Stimulated activated CD8-positive, alpha-beta memory T cell treated with anti-CD3 and anti-CD28 coated beads, Interleukin-4, amount 100 ng/mL, for 48 hours (primary cell): ENCODE measurements at regions not wholly inside any gene's neighbourhood (a gene's known extent, or its start where the extent isn't known, plus 50 kb on each side); places are given as distances from the start of the nearest gene placed in this dataset.
"Not testable (repeated sequence)": the region's sequence is repeated elsewhere in the genome, so short reads cannot be mapped to it uniquely, and the experiment has no call there.

Experiments
- DNase-seq: peaks from one replicate; pipeline ENCODE4 v3.0.0-alpha.2; 2020

DNA sequence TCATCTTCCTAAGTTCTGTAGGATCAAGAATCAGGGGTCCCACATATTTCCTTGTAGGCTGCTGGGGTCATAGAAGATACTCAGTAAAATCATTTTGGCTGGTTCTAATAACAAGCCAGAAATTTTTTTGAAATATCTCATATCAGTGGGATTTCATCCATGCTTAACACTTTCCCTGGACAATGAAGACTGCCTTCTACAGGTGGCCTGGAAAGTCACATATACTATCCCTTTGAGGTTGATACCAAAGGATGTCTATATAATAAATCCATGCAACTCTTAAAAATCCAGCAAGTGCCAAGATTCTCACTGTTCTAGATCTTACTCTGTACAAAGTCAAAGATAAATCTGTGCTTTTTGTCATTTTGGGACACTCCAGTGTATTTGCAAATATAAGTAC lies 225.8 kb upstream of the NEBL start:
- DNase-seq, result no peak

DNA sequence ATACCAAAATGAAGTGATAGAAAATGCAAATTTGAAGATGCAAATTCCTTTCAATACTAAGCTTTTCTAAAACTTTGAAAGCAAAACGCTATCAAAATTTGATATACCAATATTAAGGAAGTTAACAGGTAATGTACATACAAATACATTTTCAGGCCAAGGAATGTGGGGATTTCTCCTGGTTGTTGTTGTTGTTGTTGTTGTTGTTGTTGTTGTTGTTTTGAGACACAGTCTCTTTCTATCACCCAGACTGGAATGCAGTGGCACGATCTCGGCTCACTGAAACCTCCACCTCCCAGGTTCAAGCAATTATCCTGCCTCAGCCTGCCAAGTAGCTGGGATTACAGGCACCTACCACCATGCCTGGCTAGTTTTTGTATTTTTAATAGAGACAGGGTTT lies 224.7 kb upstream of the NEBL start:
- not testable (repeated sequence) for DNase-seq

GRCh38 chr10:21114683-21115082 lies 217.6 kb upstream of the NEBL start:
- DNase-seq, result no peak

GRCh38 chr10:21110358-21110757 lies 213.2 kb upstream of the NEBL start:
- no peak for DNase-seq

- DNase-seq, result not testable (repeated sequence)
These were observed 209.8 kb upstream of the NEBL start for GRCh38 chr10:21106931-21107330.

GRCh38 chr10:21105331-21105730 lies 208.2 kb upstream of the NEBL start:
- not testable (repeated sequence) for DNase-seq

GRCh38 chr10:21100871-21101514 lies 203.9 kb upstream of the NEBL start:
- peak; percentile 26 for DNase-seq

DNA sequence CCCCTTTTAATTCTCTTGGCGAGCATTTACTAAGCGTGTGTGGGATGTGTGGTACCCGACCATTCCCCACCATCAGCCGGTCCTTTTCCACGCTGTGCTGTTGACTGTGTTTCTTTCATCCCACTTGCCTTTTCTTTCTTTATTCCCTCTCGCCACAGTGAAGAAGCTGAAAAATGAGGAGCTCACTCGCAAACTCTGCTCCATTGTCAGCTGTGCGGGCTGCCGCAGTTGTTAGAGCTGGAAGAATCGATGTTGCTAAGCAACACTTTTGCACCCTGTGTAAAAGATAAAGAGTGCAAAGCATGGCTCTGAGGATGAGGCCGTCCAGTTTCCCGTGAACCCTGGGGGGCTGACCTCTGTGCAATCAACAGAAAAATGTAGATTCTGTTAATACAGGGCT lies 203.1 kb upstream of the NEBL start:
- DNase-seq, result no peak

GRCh38 chr10:21099291-21100062 lies 202.4 kb upstream of the NEBL start:
- DNase-seq, result no peak

GRCh38 chr10:21097926-21098355 lies 200.8 kb upstream of the NEBL start:
- no peak for DNase-seq

- DNase-seq, result no peak
These were observed 198.5 kb upstream of the NEBL start for GRCh38 chr10:21095494-21096055.

GRCh38 chr10:21095073-21095472 lies 198.0 kb upstream of the NEBL start:
- no peak for DNase-seq

- no peak for DNase-seq
These were observed 195.8 kb upstream of the NEBL start for GRCh38 chr10:21092683-21093524.

DNA sequence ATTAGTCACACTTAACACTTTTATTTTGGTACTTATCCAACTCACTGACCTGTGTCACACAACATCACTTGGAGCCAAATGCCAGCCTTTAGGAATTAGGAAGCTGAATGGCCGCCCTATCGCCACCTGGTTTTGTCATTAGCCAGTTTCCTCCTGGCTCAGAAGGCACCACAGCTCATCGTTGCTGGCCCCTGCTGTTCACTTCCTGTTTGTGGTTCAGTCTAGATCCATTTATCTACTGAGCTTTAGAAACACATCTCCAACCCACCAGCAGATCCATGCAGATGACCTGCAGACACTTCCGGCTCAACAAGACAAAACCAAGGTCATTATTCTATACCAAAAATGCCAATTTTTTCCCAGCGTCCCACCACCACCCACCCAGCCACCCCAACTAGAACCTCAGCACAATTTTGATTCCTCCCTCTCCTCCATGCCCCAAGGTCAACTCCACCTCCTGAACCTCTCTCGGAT lies 193.5 kb upstream of the NEBL start:
- no peak for DNase-seq

GRCh38 chr10:21087476-21087875 lies 190.4 kb upstream of the NEBL start:
- no peak for DNase-seq

DNA sequence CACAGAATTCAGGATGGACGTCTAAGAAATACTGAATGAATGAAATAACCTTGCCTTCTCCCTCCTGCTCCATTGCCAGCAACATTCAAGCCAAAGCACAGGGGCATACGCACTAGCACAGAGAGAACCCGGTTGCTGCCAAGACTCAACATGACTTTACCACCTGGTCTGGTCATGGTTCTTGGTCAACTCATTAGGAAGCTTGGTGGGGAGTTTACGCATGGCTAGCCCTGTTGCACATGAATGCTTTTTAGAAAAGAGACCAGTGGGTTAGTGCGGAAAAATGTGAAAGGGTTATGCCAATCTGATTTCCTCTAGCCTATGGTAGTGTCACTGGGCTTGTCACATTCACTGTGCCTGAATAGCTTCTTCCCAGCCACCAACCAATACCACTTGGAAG lies 187.6 kb upstream of the NEBL start:
- no peak for DNase-seq

DNA sequence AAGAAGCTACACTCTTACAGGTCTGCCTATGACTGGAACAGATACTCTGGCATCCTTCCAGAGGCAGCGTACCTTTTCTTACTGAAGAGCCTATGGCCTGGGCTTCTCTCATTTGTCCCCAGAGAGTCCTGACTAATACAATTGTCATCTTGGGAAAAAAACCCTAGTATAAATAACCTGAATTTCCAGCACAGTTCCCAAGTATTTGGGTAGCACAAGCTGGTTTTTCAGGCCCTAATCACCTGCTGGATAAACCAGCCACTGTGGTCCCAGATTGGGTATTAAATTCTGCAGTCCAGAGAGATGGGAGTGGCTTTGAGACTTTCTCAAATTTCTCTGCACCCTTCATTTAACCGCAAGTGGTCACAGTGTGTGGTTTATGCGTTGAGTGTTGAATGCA lies 186.8 kb upstream of the NEBL start:
- no peak for DNase-seq

GRCh38 chr10:21082206-21082605 lies 185.1 kb upstream of the NEBL start:
- DNase-seq, result no peak

GRCh38 chr10:21080261-21080660 lies 183.2 kb upstream of the NEBL start:
- no peak for DNase-seq

GRCh38 chr10:21079330-21079658 lies 182.2 kb upstream of the NEBL start:
- no peak for DNase-seq

- peak; percentile 53 for DNase-seq
These were observed 181.6 kb upstream of the NEBL start for GRCh38 chr10:21078410-21079329.

DNA sequence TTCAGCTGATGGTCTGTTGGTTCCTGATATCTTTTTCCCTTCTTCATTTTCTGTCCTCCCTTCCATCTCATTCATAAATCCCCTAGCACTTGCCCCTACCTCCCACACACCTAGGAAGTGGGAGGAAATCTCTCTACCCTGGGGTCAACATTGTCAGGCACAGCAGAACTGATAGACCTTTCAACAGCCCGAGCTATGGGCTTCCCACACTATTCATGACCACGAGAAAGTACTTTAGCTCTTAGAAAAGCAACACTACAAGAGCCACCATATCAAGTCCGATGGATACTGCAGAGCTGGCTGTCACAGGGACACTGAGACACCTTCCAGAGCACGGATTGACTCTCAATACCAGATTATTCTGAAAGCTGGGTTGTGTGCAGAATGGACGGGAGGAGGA lies 180.6 kb upstream of the NEBL start:
- no peak for DNase-seq
